DMS53 treated with DMSO at 0.1 percent for 48 hours (cell line): ENCODE measurements at regions not wholly inside any gene's neighbourhood (a gene's known extent, or its start where the extent isn't known, plus 50 kb on each side); places are given as distances from the start of the nearest gene placed in this dataset.
"Not testable (repeated sequence)": the region's sequence is repeated elsewhere in the genome, so short reads cannot be mapped to it uniquely, and the experiment has no call there.

Experiments
- DNase-seq: peaks from one replicate; lab custom pipeline; 2025; ENCODE audit not compliant: unreplicated experiment; lab: John Stamatoyannopoulos, UW

GRCh38 chrX:45842207-45842925, 641.7 kb upstream of the DIPK2B start:
- DNase-seq, result no peak

- DNase-seq, result no peak
Observed at GRCh38 chrX:45840411-45840950, 639.8 kb upstream of the DIPK2B start.

- DNase-seq, result no peak
Observed at GRCh38 chrX:45830343-45830742, 629.7 kb upstream of the DIPK2B start.

DNA sequence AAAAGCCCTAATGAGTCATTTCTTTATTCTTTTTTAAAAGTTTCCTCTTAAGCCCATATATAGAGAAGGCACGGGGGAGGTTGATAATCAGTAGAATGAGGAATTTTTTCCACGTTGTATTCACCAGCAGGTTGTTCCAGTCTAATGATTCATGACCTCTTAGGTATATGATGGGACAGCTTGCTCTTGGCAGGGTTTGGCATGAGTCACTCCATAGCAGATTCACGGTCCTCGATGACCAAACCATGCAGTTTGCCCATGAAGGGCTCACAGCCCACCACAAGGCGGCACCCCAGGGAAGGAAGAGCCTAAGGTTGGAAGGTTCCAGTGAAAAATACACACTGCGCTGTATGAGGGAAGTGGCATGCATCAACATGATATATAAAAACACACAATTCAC, 623.8 kb upstream of the DIPK2B start:
- peak; percentile 48 for DNase-seq

GRCh38 chrX:45823536-45823935, 622.9 kb upstream of the DIPK2B start:
- DNase-seq, result no peak

DNA sequence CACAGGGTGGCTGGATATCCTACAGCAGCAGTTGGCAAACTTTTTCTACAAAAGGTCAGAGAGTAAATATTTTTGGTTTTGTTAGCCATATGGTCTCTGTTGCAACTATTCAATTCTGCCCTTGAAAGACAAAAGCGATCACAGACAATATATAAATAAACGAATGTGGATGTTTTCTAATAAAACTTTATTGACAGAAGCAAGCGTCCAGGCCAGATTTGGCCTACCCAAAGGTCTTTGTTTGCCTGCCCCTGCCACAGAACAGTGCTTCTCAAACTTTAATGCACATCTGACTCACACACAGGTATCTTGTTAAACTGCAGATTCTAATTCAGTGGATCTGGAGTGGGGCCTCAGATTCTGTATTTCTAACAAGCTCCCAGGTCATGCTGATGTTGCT, 621.4 kb upstream of the DIPK2B start:
- DNase-seq, result no peak

GRCh38 chrX:45818913-45819312, 618.2 kb upstream of the DIPK2B start:
- no peak for DNase-seq

DNA sequence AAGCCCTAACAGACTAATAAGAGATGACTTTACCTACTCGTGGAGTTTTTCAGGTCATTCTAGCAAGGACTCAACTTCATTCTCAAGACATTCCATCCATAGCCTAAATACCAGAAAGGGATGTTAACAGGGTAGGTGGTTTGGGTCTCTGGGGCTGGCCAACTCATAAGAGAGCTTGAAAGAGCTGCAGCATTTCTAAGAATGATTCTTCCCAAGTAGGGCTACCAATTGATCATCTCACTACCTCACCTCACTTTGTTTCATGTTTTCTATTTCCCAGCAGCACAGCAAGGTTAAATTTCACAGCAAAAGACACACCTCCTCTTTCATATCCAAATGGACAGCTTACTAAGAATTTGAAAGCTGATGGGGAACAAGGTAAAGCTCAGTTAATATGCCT, 614.8 kb upstream of the DIPK2B start:
- DNase-seq, result no peak

DNA sequence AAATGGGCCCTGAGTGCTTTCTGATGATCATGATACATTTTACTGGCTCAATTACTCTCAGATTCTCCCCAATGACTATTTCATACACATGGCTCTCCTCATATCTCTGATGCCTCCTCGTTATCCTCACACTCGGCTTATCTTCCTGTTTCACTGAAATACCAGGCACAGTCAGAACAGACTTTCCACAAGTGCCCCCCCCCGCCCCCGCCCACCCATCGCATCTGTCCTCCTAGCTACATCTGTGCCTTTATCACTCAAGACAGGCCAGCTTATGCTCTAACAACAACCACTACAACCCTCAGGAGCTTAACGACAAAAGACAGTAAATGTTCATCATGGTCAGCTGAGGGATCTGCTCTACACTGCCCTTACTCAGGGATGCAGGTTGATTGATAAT, 610.6 kb upstream of the DIPK2B start:
- no peak for DNase-seq

DNA sequence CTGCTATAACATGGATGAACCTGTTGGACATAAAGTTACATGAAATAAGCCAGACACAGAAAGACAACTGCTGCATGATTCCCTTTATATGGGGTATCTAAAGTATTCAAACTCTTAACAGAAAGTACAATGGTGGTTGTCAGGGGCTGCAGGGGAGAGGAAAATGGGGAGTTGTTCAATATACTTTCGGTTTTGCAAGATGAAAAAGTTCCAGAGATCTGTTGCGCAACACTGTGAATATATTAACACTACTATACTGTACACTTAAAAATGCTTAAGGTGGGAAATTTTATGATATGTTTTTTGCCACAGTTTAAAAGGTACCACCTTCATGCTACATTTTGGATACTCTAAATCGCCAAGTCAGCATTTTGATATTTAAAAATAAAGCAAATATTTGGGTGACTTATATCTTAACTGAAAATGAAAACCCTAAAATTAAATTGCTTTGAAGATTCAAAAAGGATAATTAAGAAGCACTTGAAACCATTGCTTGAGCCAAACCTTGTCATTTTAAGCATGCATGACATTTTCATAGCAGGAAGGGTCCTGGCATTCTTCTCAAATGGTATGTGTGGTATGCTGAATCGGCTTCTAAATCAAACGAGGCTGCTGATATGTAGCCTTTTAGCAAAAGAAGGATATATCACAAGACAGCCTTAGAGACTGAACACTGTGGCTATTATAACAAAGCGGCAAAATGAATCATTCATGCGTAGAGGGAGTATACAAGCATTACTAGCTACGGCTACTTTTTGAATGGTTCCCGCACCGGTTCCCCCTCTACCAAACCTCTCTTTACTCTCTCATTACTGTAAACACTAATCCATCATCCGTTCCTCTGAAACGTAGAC, 607.1 kb upstream of the DIPK2B start:
- no peak for DNase-seq

GRCh38 chrX:45806410-45807121, 605.9 kb upstream of the DIPK2B start:
- no peak for DNase-seq

- DNase-seq, result no peak
Observed at GRCh38 chrX:45804276-45804675, 603.6 kb upstream of the DIPK2B start.

DNA sequence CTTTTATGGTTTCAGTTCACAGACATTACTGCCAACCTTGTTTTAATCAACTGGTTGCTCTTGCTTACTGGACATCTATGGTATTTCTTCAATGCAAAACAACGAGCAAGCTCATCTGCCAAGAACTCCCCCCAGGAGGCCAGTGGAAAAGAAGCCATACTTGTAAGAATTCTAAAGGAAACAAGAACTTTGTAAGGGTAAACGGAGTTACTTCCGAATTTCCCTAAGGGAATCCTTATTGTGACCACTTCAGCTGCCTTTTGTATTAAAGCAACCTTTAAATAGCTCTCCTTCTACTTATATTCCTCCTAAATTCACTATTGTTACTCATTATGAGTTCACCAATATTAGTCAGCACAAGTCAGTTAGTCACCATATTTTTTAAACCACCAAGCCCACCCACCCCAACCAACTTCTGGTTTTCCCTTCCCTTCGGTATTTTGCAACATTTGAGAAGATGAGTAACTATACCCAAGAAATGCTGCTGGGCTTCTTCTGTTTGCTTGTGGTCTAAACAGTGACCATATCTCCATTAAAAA, 602.8 kb upstream of the DIPK2B start:
- DNase-seq, result no peak

GRCh38 chrX:45801554-45801953, 600.9 kb upstream of the DIPK2B start:
- peak; percentile 14 for DNase-seq

GRCh38 chrX:45800746-45801453, 600.2 kb upstream of the DIPK2B start:
- not testable (repeated sequence) for DNase-seq

DNA sequence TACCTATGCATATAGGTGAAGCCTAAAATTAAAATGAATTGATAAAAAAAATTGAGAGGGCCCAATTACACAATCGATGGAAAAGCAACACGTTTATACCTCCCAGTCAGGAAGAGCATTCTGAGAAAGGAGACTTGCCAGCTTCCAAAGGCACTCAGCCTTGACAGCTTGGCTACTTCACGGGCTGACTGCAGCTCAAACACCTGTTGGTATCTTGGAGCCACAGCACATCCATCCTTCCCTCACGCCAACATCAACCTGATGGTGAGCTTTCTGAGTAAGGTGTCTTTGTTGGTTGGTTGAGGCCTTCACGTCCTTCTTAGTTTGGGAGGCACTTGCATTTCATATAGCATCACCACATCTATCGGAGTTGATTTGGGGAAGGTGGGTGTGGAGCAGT, 598.9 kb upstream of the DIPK2B start:
- DNase-seq, result no peak

DNA sequence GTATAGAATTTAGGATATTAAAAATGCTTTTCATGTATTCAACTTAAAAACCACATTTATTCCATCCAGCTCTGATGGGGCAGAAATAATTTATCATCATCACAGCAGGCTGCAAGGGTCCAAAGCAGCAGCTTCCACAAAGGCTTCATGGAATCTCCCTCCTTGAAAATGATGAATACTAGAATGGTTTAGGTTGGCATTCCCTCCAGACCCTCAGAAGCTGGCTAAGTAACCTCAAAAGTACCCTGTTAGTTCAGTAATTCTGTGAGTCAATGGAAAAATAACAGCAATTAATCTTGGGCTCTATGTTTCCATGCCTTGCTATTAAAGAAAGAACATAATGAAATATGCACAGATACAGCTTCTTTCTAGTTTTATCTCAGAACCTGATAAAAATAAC, 594.9 kb upstream of the DIPK2B start:
- no peak for DNase-seq

- no peak for DNase-seq
Observed at GRCh38 chrX:45794995-45795337, 594.3 kb upstream of the DIPK2B start.

DNA sequence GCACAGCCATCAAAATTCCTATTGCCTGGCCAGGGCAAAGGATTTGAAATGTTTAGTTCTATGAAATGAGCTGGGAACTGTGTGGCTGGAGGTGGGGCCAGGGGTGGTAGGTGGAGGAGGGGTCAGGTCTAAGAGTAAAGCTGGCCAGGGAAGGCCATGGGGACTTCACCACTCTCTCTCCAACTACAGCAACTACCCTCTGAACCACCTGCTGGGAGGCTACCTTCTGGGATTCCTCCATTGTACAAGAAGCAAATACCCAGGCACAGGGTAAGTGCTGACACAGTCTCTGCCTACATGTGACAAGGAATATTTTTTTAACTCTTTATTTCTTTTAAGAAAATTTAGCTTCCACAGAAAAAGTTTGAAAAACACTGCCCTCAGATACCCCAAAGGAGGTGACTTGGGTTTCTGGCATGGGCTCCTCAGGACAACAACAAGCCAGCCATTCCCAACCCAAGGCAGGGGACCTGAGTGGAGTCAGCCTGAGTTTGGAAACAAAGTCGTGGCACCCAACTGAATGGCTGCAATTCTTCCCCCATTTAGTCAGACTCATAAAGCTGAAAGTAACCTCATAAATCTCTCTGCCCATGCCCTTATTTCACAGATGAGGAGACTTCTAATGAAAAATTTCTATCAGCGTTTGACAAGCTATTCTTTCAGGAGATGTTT, 593.8 kb upstream of the DIPK2B start:
- DNase-seq, result no peak

DNA sequence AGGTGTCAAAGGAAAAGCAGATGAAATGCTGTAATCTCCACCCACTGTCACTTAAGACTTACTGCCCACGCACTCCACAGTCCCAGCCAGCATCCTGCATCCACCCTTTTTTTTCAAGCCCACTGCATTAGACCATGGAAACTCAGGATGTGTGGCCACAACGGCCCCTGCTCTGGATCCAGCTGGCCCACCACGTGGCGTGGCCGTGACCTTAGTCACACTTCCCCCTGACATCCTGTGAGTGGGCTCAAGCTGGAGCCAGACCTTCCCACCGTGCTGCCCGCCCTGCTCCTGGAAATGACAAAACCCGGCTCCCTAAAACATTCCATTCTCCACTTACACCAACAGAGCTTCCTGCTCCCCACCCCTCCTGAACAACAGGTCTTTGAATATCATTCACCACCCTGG, 588.3 kb upstream of the DIPK2B start:
- DNase-seq, result no peak
